Large intestine (tissue), 3 donors: ENCODE measurements at regions not wholly inside any gene's neighbourhood (a gene's known extent, or its start where the extent isn't known, plus 50 kb on each side); places are given as distances from the start of the nearest gene placed in this dataset.
A peak's percentile ranks its signal among the peaks of the same experiment; 100 is the strongest.

Source experiments
- DNase-seq, 2 donors: peaks; one replicate each; pipeline versions ENCODE4 v3.0.0 to v3.0.0-alpha.2; 2013
- H3K27ac ChIP-seq: one replicate; pipeline ENCODE4 v1.5.1; 2013; ENCODE audit warnings: low read length
- H3K27me3 ChIP-seq: 2 replicates; pipeline ENCODE4 v1.6.1; 2013; ENCODE audit warnings: low read length; ENCODE audit not compliant: control insufficient read depth, insufficient read depth
- H3K36me3 ChIP-seq: 2 replicates; pipeline ENCODE4 v1.6.1; 2013; ENCODE audit warnings: low read length; ENCODE audit not compliant: control insufficient read depth, insufficient read depth
- H3K4me1 ChIP-seq: one replicate; pipeline ENCODE4 v1.6.1; 2013; ENCODE audit warnings: low read length; ENCODE audit not compliant: control insufficient read depth, insufficient read depth
- H3K4me3 ChIP-seq: one replicate; pipeline ENCODE4 v1.5.1; 2013; ENCODE audit warnings: low read length
- H3K9me3 ChIP-seq: one replicate; pipeline ENCODE4 v1.6.1; 2013; ENCODE audit warnings: mild to moderate bottlenecking, low read depth, low read length, moderate library complexity; ENCODE audit not compliant: control insufficient read depth
- WGBS: methylation state at CpG from one replicate; pipeline ENCODE4 v1.1.5; 2013; ENCODE audit warnings: low lambda C conversion rate; ENCODE audit not compliant: insufficient coverage; 5-methylcytosine and 5-hydroxymethylcytosine counted together

- Histone ChIP-seq H3K36me3 (no peaks in the 10 kb centered on the region), H3K4me1 (peaks cover 4% of the 10 kb centered on the region), H3K4me3 (no peak overlapping the region), H3K9me3 (no peaks in the 10 kb centered on the region), H3K27me3 (no peaks in the 10 kb centered on the region), H3K27ac (no peak overlapping the region)
- no CpG with 5 or more reads among the region's 7 CpGs for WGBS
- DNase-seq = peak; percentile 64
Measured at GRCh38 chr16:7025616-7026190, 306.9 kb upstream of the RBFOX1 start.

GRCh38 chr16:7021653-7022275 lies 310.9 kb upstream of the RBFOX1 start:
- Histone ChIP-seq H3K4me3 (no peak overlapping the region), H3K36me3 (no peaks in the 10 kb centered on the region), H3K27ac (no peak overlapping the region), H3K9me3 (no peaks in the 10 kb centered on the region), H3K4me1 (no peaks in the 10 kb centered on the region), H3K27me3 (no peaks in the 10 kb centered on the region)
- no CpG with 5 or more reads among the region's 2 CpGs for WGBS
- DNase-seq = no peak

GRCh38 chr16:7017006-7017662 lies 315.5 kb upstream of the RBFOX1 start:
- Histone ChIP-seq H3K4me3 (no peak overlapping the region), H3K36me3 (no peaks in the 10 kb centered on the region), H3K27ac (no peak overlapping the region), H3K27me3 (no peaks in the 10 kb centered on the region), H3K4me1 (no peaks in the 10 kb centered on the region), H3K9me3 (no peaks in the 10 kb centered on the region)
- DNase-seq = no peak
- WGBS = no CpG with 5 or more reads among the region's 15 CpGs

- WGBS = no CpG with 5 or more reads among the region's 6 CpGs
- H3K27me3 ChIP-seq = no peaks in the 10 kb centered on the region
- no peaks in the 10 kb centered on the region for H3K4me1 ChIP-seq
- no peaks in the 10 kb centered on the region for H3K9me3 ChIP-seq
- H3K36me3 ChIP-seq = no peaks in the 10 kb centered on the region
- no peak for DNase-seq
- H3K4me3 ChIP-seq = no peak overlapping the region
- no peak overlapping the region for H3K27ac ChIP-seq
Measured at GRCh38 chr16:7014756-7015155, 317.9 kb upstream of the RBFOX1 start.

- no peaks in the 10 kb centered on the region for H3K9me3 ChIP-seq
- no peaks in the 10 kb centered on the region for H3K27me3 ChIP-seq
- H3K4me3 ChIP-seq = no peak overlapping the region
- no peaks in the 10 kb centered on the region for H3K4me1 ChIP-seq
- DNase-seq = no peak
- WGBS = 100% methylated on average over 1 of the region's 5 CpGs
- H3K36me3 ChIP-seq = no peaks in the 10 kb centered on the region
- no peak overlapping the region for H3K27ac ChIP-seq
Measured at GRCh38 chr16:7013990-7014389, 318.7 kb upstream of the RBFOX1 start.

- Histone ChIP-seq H3K4me3 (no peak overlapping the region), H3K27me3 (no peaks in the 10 kb centered on the region), H3K4me1 (no peaks in the 10 kb centered on the region), H3K36me3 (no peaks in the 10 kb centered on the region), H3K9me3 (no peaks in the 10 kb centered on the region), H3K27ac (no peak overlapping the region)
- DNase-seq = no peak
- WGBS = 87% methylated on average over 3 of the region's 4 CpGs
Measured at GRCh38 chr16:7004266-7004665, 328.4 kb upstream of the RBFOX1 start.

GRCh38 chr16:6993544-6993943 lies 339.1 kb upstream of the RBFOX1 start:
- Histone ChIP-seq H3K4me1 (no peaks in the 10 kb centered on the region), H3K9me3 (no peaks in the 10 kb centered on the region), H3K27ac (no peak overlapping the region), H3K27me3 (no peaks in the 10 kb centered on the region), H3K4me3 (no peak overlapping the region), H3K36me3 (no peaks in the 10 kb centered on the region)
- no peak for DNase-seq
- no CpG with 5 or more reads among the region's 4 CpGs for WGBS

- Histone ChIP-seq H3K36me3 (no peaks in the 10 kb centered on the region), H3K9me3 (no peaks in the 10 kb centered on the region), H3K27ac (no peak overlapping the region), H3K4me3 (no peak overlapping the region), H3K4me1 (no peaks in the 10 kb centered on the region), H3K27me3 (no peaks in the 10 kb centered on the region)
- no peak for DNase-seq
- no CpG with 5 or more reads among the region's 10 CpGs for whole genome bisulfite sequencing
Measured at GRCh38 chr16:6988846-6989245, 343.8 kb upstream of the RBFOX1 start.

- no peaks in the 10 kb centered on the region for H3K36me3 ChIP-seq
- H3K4me1 ChIP-seq = no peaks in the 10 kb centered on the region
- WGBS = no CpG with 5 or more reads among the region's 8 CpGs
- H3K27me3 ChIP-seq = no peaks in the 10 kb centered on the region
- no peaks in the 10 kb centered on the region for H3K9me3 ChIP-seq
- H3K27ac ChIP-seq = no peak overlapping the region
- DNase-seq = no peak
- H3K4me3 ChIP-seq = no peak overlapping the region
Measured at GRCh38 chr16:6977916-6978315, 354.7 kb upstream of the RBFOX1 start.

GRCh38 chr16:6977291-6977690 lies 355.4 kb upstream of the RBFOX1 start:
- Histone ChIP-seq H3K4me3 (no peak overlapping the region), H3K36me3 (no peaks in the 10 kb centered on the region), H3K27me3 (no peaks in the 10 kb centered on the region), H3K27ac (no peak overlapping the region), H3K9me3 (no peaks in the 10 kb centered on the region), H3K4me1 (no peaks in the 10 kb centered on the region)
- DNase-seq = no peak
- WGBS = 20% methylated on average over 1 of the region's 7 CpGs

- no peak for DNase-seq
- no peak overlapping the region for H3K27ac ChIP-seq
- no peak overlapping the region for H3K4me3 ChIP-seq
- H3K27me3 ChIP-seq = no peaks in the 10 kb centered on the region
- H3K9me3 ChIP-seq = no peaks in the 10 kb centered on the region
- H3K36me3 ChIP-seq = no peaks in the 10 kb centered on the region
- H3K4me1 ChIP-seq = no peaks in the 10 kb centered on the region
- WGBS = no CpG with 5 or more reads among the region's 1 CpG
Measured at GRCh38 chr16:6976716-6977115, 355.9 kb upstream of the RBFOX1 start.
